ENCODE measurements at regions not wholly inside any gene's neighbourhood (a gene's known extent, or its start where the extent isn't known, plus 50 kb on each side); places are given as distances from the start of the nearest gene placed in this dataset.

DNA sequence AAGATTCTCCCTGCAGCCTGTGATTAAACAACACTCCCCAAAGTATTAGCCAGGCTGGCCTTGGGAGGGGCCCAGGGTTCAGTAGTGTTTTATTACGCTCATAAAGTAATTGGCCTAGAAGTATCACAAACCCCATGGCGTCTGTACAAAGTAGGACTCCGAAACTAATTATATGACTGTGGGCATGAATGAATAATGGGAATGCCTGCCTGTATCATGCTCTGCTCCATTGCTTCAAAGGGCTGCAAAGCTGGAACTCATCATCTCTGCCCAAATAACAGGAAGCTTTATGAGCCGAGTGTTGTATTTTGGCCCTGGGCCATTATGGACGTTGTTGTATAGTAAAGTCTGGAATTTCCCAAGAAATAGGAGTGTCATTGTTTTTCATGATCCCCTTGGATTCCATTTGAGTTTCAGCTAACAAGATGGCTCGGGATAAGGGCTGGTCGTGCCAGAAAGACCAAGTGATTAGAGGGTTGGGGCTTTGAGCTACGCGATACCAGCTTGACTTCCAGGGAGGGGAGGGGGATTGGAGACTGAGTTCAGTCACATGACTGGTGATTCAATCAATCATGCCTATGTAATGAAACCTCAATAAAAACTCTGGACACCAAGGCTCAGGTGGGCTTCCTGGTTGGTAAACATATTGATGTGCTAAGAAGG, 65.3 kb upstream of the NPTX2 start:
- no peaks in the 10 kb centered on the region for H3K9me2 ChIP-seq (replicated peaks; ENCODE audit: low read depth, low read length)
- H3K36me3 ChIP-seq (ENCODE audit: insufficient read depth, low read length): no peaks in the 10 kb centered on the region
- H3F3A ChIP-seq (ENCODE audit: low read depth): no peaks in the 10 kb centered on the region

DNA sequence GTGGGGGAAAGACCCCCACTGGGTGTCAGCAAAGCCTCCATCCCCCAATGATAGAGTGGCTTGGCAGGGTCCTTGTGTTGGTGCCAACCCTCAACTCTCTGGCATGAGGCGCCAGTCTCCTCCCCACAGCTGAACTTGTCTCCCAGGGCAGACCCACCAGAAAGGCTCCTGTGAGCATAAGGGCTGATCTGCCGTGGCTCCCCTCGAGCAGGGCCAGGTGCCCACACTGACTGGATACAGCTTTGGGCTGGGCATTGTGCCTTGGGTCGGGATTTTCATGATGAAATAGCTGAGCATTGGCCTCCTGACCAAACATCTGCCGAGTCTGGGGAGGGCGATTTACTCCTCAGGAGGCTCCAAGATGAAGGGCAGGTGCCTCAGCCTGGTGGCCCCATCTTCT, 68.1 kb upstream of the NPTX2 start:
- TF ChIP-seq CTCF (conservative IDR thresholded peaks at IDR 0.05; ENCODE audit: low read length) (no peak), EZH2phosphoT487 (IDR thresholded peaks at IDR 0.05; ENCODE audit: borderline replicate concordance) (no peak)
- H3K9me3 ChIP-seq (ENCODE audit: insufficient read depth, low read depth, low read length): peaks cover 7% of the 10 kb centered on the region; the same call in 1 of the 2 replicates
- no peaks in the 10 kb centered on the region for H3K9me2 ChIP-seq (replicated peaks; ENCODE audit: low read depth, low read length)
- H3K27me3 ChIP-seq (ENCODE audit: insufficient read depth, low read length, poor library complexity, severe bottlenecking): no peaks in the 10 kb centered on the region
- no peak overlapping the region for H2AFZ ChIP-seq (ENCODE audit: low read length)
- H3K9ac ChIP-seq (ENCODE audit: low read depth, low read length, poor library complexity, severe bottlenecking): no peak overlapping the region
- no peaks in the 10 kb centered on the region for H3K4me1 ChIP-seq (ENCODE audit: insufficient read depth, low read length, poor library complexity, severe bottlenecking)
- no peaks in the 10 kb centered on the region for H4K20me1 ChIP-seq (ENCODE audit: insufficient read depth, low read length, poor library complexity, severe bottlenecking)
- H3K36me3 ChIP-seq (ENCODE audit: insufficient read depth, low read length): no peaks in the 10 kb centered on the region
- H3K79me2 ChIP-seq (ENCODE audit: insufficient read depth, low read length): no peaks in the 10 kb centered on the region
- no peak overlapping the region for H3K4me3 ChIP-seq (ENCODE audit: low read length, poor library complexity, severe bottlenecking)
- no peaks in the 10 kb centered on the region for H3F3A ChIP-seq (ENCODE audit: low read depth)
- H3K4me2 ChIP-seq (ENCODE audit: low read depth, low read length, poor library complexity, severe bottlenecking): no peak overlapping the region

More for the DNA sequence above, 65.3 kb upstream of the NPTX2 start:
- Histone ChIP-seq H2AFZ (ENCODE audit: low read length) (no peak overlapping the region), H3K9ac (ENCODE audit: low read depth, low read length, poor library complexity, severe bottlenecking) (no peak overlapping the region), H3K9me3 (ENCODE audit: insufficient read depth, low read depth, low read length) (peaks cover 7% of the 10 kb centered on the region; the same call in 1 of the 2 replicates), H3K4me3 (ENCODE audit: low read length, poor library complexity, severe bottlenecking) (no peak overlapping the region), H3K79me2 (ENCODE audit: insufficient read depth, low read length) (no peaks in the 10 kb centered on the region), H3K4me1 (ENCODE audit: insufficient read depth, low read length, poor library complexity, severe bottlenecking) (no peaks in the 10 kb centered on the region), H4K20me1 (ENCODE audit: insufficient read depth, low read length, poor library complexity, severe bottlenecking) (no peaks in the 10 kb centered on the region), H3K4me2 (ENCODE audit: low read depth, low read length, poor library complexity, severe bottlenecking) (no peak overlapping the region), H3K27me3 (ENCODE audit: insufficient read depth, low read length, poor library complexity, severe bottlenecking) (no peaks in the 10 kb centered on the region)
- TF ChIP-seq EZH2phosphoT487 (IDR thresholded peaks at IDR 0.05; ENCODE audit: borderline replicate concordance) (no peak), CTCF (conservative IDR thresholded peaks at IDR 0.05; ENCODE audit: low read length) (no peak)

- H3K9me2 ChIP-seq (replicated peaks; ENCODE audit: low read depth, low read length): no peaks in the 10 kb centered on the region
- H2AFZ ChIP-seq (ENCODE audit: low read length): no peak overlapping the region
- H4K20me1 ChIP-seq (ENCODE audit: insufficient read depth, low read length, poor library complexity, severe bottlenecking): no peaks in the 10 kb centered on the region
- TF ChIP-seq EZH2phosphoT487 (IDR thresholded peaks at IDR 0.05; ENCODE audit: borderline replicate concordance): no peak
- no peak for TF ChIP-seq CTCF (conservative IDR thresholded peaks at IDR 0.05; ENCODE audit: low read length)
- H3K4me2 ChIP-seq (ENCODE audit: low read depth, low read length, poor library complexity, severe bottlenecking): no peak overlapping the region
- no peaks in the 10 kb centered on the region for H3K27me3 ChIP-seq (ENCODE audit: insufficient read depth, low read length, poor library complexity, severe bottlenecking)
- no peak overlapping the region for H3K9ac ChIP-seq (ENCODE audit: low read depth, low read length, poor library complexity, severe bottlenecking)
- H3K4me1 ChIP-seq (ENCODE audit: insufficient read depth, low read length, poor library complexity, severe bottlenecking): no peaks in the 10 kb centered on the region
- no peaks in the 10 kb centered on the region for H3F3A ChIP-seq (ENCODE audit: low read depth)
- peaks cover 7% of the 10 kb centered on the region; the same call in 1 of the 2 replicates for H3K9me3 ChIP-seq (ENCODE audit: insufficient read depth, low read depth, low read length)
- no peaks in the 10 kb centered on the region for H3K79me2 ChIP-seq (ENCODE audit: insufficient read depth, low read length)
- no peak overlapping the region for H3K4me3 ChIP-seq (ENCODE audit: low read length, poor library complexity, severe bottlenecking)
- no peaks in the 10 kb centered on the region for H3K36me3 ChIP-seq (ENCODE audit: insufficient read depth, low read length)
These were observed 68.7 kb upstream of the NPTX2 start for GRCh38 chr7:98548370-98548769.

All from Loucy (cell line).